ENCODE measurements at regions not wholly inside any gene's neighbourhood (a gene's known extent, or its start where the extent isn't known, plus 50 kb on each side); places are given as distances from the start of the nearest gene placed in this dataset.

DNA sequence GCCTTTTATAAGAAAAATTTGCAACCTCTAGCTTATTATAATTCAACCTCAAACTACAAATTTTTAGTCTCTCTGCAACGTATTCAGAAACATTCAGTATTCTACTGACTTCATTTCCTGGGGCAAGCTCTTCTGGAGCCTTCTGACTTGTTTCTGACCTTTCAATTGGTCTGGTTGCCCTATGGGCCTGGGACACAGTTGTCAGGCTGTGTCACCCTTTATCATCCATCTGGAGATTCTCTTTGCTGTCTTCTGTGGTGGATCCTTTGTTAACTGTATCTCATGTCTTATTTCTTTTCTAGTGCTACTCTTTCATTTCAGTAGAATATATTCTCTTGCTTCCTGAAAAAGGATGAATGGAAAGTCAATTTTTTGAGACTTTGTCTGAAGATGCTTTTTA, 55.1 kb upstream of the PGRMC2 start:
- H3K4me1 ChIP-seq (ENCODE audit: control insufficient read depth in 2 of 2, insufficient read depth in 2 of 2, low read length in 2 of 2): no peaks in the 10 kb centered on the region
- intact Hi-C loops (cut with micrococcal nuclease): no loop called here

DNA sequence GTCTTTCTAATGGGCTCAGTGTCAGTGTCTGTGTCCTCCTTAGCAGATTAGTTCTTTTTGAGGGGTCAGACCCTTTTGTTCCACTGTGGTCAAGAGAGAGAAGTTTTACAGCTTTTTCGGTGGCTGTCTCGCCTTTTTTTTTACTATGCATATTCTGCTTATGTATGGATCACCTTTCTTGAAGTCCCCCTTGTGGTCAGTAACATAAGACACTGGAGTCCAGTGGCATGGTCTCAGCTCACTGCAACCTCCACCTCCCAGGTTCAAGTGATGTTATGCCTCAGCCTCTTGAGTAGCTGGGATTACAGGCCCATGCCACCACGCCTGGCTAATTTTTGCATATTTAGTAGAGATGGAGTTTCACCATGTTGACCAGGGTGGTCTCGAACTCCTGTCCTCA, 54.0 kb upstream of the PGRMC2 start:
- Mint-ChIP-seq H3K27ac (no peak overlapping the region), H3K27me3 (no peaks in the 10 kb centered on the region), H3K9me3 (peaks cover 0 to 8% (median 0%) of the 10 kb centered on the region in 11 donors), H3K4me1 (no peaks in the 10 kb centered on the region), H3K4me3 (no peak overlapping the region), H3K36me3 (peaks cover 0 to 24% (median 15%) of the 10 kb centered on the region in 5 donors)
- no peak overlapping the region for H3K4me3 ChIP-seq (ENCODE audit: low read length)
- no peaks in the 10 kb centered on the region for H3K9me3 ChIP-seq (ENCODE audit: control insufficient read depth in 2 of 3, low read length in 3 of 3)
- H3K36me3 ChIP-seq (ENCODE audit: control insufficient read depth in 2 of 3, insufficient read depth in 3 of 3, low read length in 3 of 3): no peaks in the 10 kb centered on the region
- POLR2A ChIA-PET: no interaction called here
- no peak for DNase-seq
- H3K4me1 ChIP-seq (ENCODE audit: control insufficient read depth in 2 of 2, insufficient read depth in 2 of 2, low read length in 2 of 2): no peaks in the 10 kb centered on the region
- H3K27ac ChIP-seq (ENCODE audit: low read depth, low read length): no peak overlapping the region
- intact Hi-C loops (cut with micrococcal nuclease): no loop called here
- no peaks in the 10 kb centered on the region for H3K27me3 ChIP-seq (ENCODE audit: control insufficient read depth in 2 of 2, insufficient read depth in 2 of 2, low read length in 2 of 2)
- no peak for ATAC-seq
- CTCF ChIA-PET: no interaction called here

More for the DNA sequence above, 55.1 kb upstream of the PGRMC2 start:
- no peaks in the 10 kb centered on the region for H3K4me1 Mint-ChIP-seq
- no peak overlapping the region for H3K27ac ChIP-seq (ENCODE audit: low read depth, low read length)
- ATAC-seq (no peak), DNase-seq (no peak)
- H3K27me3 ChIP-seq (ENCODE audit: control insufficient read depth in 2 of 2, insufficient read depth in 2 of 2, low read length in 2 of 2): no peaks in the 10 kb centered on the region
- ChIA-PET CTCF (no interaction called here), POLR2A (no interaction called here)
- H3K36me3 Mint-ChIP-seq: peaks cover 0 to 20% (median 10%) of the 10 kb centered on the region in 5 donors
- H3K4me3 ChIP-seq (ENCODE audit: low read length): no peak overlapping the region
- H3K36me3 ChIP-seq (ENCODE audit: control insufficient read depth in 2 of 3, insufficient read depth in 3 of 3, low read length in 3 of 3): no peaks in the 10 kb centered on the region
- H3K9me3 ChIP-seq (ENCODE audit: control insufficient read depth in 2 of 3, low read length in 3 of 3): no peaks in the 10 kb centered on the region
- H3K27ac Mint-ChIP-seq: peak overlapping the region in 1 of 9 donors; percentile 21
- H3K27me3 Mint-ChIP-seq: no peaks in the 10 kb centered on the region
- no peak overlapping the region for H3K4me3 Mint-ChIP-seq
- H3K9me3 Mint-ChIP-seq: peaks cover 0 to 8% (median 0%) of the 10 kb centered on the region in 11 donors

- DNase-seq (no peak), ATAC-seq (no peak)
- intact Hi-C loops (cut with micrococcal nuclease): no loop called here
- no peaks in the 10 kb centered on the region for H3K27me3 Mint-ChIP-seq
- H3K27me3 ChIP-seq (ENCODE audit: control insufficient read depth in 2 of 2, insufficient read depth in 2 of 2, low read length in 2 of 2): no peaks in the 10 kb centered on the region
- H3K36me3 Mint-ChIP-seq: peaks cover 0 to 19% (median 10%) of the 10 kb centered on the region in 5 donors
- H3K9me3 Mint-ChIP-seq: peaks cover 0 to 5% (median 0%) of the 10 kb centered on the region in 11 donors
- H3K4me3 Mint-ChIP-seq: no peak overlapping the region
- H3K4me1 ChIP-seq (ENCODE audit: control insufficient read depth in 2 of 2, insufficient read depth in 2 of 2, low read length in 2 of 2): no peaks in the 10 kb centered on the region
- no peaks in the 10 kb centered on the region for H3K36me3 ChIP-seq (ENCODE audit: control insufficient read depth in 2 of 3, insufficient read depth in 3 of 3, low read length in 3 of 3)
- no peak overlapping the region for H3K4me3 ChIP-seq (ENCODE audit: low read length)
- H3K4me1 Mint-ChIP-seq: no peaks in the 10 kb centered on the region
- ChIA-PET CTCF (no interaction called here), POLR2A (no interaction called here)
- no peak overlapping the region for H3K27ac ChIP-seq (ENCODE audit: low read depth, low read length)
- no peak overlapping the region for H3K27ac Mint-ChIP-seq
- no peaks in the 10 kb centered on the region for H3K9me3 ChIP-seq (ENCODE audit: control insufficient read depth in 2 of 3, low read length in 3 of 3)
Observed at GRCh38 chr4:128338634-128339355, 51.2 kb upstream of the PGRMC2 start.

DNA sequence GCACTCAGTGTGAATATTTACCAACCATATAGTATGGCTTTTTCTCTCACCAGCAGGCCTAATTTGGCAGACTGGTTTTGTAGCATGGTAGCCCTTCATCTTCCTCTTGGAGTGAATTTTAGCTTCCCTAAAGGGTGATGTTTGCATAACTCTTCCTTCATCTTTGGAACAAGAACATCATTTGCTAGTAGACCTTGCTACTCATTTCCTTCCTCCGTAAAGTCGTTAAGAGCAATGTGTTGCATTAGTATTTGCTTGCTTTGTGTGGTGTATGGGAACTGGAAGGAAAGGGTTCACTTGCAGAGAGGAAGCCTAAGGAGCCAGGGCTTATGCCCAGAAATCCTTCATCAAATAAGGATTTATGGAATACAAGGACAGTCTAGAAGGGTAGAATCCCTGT, 50.2 kb upstream of the PGRMC2 start:
- DNase-seq (no peak), ATAC-seq (no peak)
- Histone ChIP-seq H3K27ac (ENCODE audit: low read depth, low read length) (no peak overlapping the region), H3K4me3 (ENCODE audit: low read length) (no peak overlapping the region), H3K27me3 (ENCODE audit: control insufficient read depth in 2 of 2, insufficient read depth in 2 of 2, low read length in 2 of 2) (no peaks in the 10 kb centered on the region), H3K9me3 (ENCODE audit: control insufficient read depth in 2 of 3, low read length in 3 of 3) (no peaks in the 10 kb centered on the region), H3K36me3 (ENCODE audit: control insufficient read depth in 2 of 3, insufficient read depth in 3 of 3, low read length in 3 of 3) (no peaks in the 10 kb centered on the region), H3K4me1 (ENCODE audit: control insufficient read depth in 2 of 2, insufficient read depth in 2 of 2, low read length in 2 of 2) (no peaks in the 10 kb centered on the region)
- Mint-ChIP-seq H3K9me3 (peaks cover 0 to 5% (median 0%) of the 10 kb centered on the region in 11 donors), H3K27me3 (no peaks in the 10 kb centered on the region), H3K27ac (no peak overlapping the region), H3K4me3 (no peak overlapping the region), H3K4me1 (no peaks in the 10 kb centered on the region), H3K36me3 (peaks cover 0 to 22% (median 10%) of the 10 kb centered on the region in 5 donors)
- intact Hi-C loops (cut with micrococcal nuclease): no loop called here
- ChIA-PET POLR2A (no interaction called here), CTCF (no interaction called here)

All from naive thymus-derived CD4-positive, alpha-beta T cell (primary cell).